Amniotic stem cell (primary cell): ENCODE measurements at regions not wholly inside any gene's neighbourhood (a gene's known extent, or its start where the extent isn't known, plus 50 kb on each side); places are given as distances from the start of the nearest gene placed in this dataset.
"Not testable (repeated sequence)": the region's sequence is repeated elsewhere in the genome, so short reads cannot be mapped to it uniquely, and the experiment has no call there.

Experiments
- DNase-seq: peaks from one replicate; lab custom pipeline; 2025; lab: John Stamatoyannopoulos, UW

GRCh38 chr6:56838965-56839364 is 115.9 kb upstream of the BEND6 start:
- no peak for DNase-seq

- no peak for DNase-seq
Measured at GRCh38 chr6:56838016-56838555, 116.8 kb upstream of the BEND6 start.

- DNase-seq, result no peak
Measured at GRCh38 chr6:56837322-56837894, 117.5 kb upstream of the BEND6 start.

- DNase-seq, result no peak
Measured at GRCh38 chr6:56835612-56836011, 119.3 kb upstream of the BEND6 start.

GRCh38 chr6:56833873-56834272 is 121.0 kb upstream of the BEND6 start:
- no peak for DNase-seq

GRCh38 chr6:56833127-56833791 is 121.6 kb upstream of the BEND6 start:
- DNase-seq, result no peak

GRCh38 chr6:56832225-56832624 is 122.7 kb upstream of the BEND6 start:
- DNase-seq, result no peak

- no peak for DNase-seq
Measured at GRCh38 chr6:56831334-56831733, 123.6 kb upstream of the BEND6 start.

- no peak for DNase-seq
Measured at GRCh38 chr6:56827908-56828649, 126.8 kb upstream of the BEND6 start.

- DNase-seq, result not testable (repeated sequence)
Measured at GRCh38 chr6:56824431-56824830, 130.5 kb upstream of the BEND6 start.

- DNase-seq, result no peak
Measured at GRCh38 chr6:56821005-56821432, 133.9 kb upstream of the BEND6 start.

- DNase-seq, result no peak
Measured at GRCh38 chr6:56820060-56820459, 134.8 kb upstream of the BEND6 start.

GRCh38 chr6:56819604-56820003 is 135.3 kb upstream of the BEND6 start:
- DNase-seq, result no peak

GRCh38 chr6:56816370-56816769 is 138.5 kb upstream of the BEND6 start:
- no peak for DNase-seq

GRCh38 chr6:56815436-56815835 is 139.5 kb upstream of the BEND6 start:
- no peak for DNase-seq

- no peak for DNase-seq
Measured at GRCh38 chr6:56814802-56815201, 140.1 kb upstream of the BEND6 start.

GRCh38 chr6:56814308-56814707 is 140.6 kb upstream of the BEND6 start:
- no peak for DNase-seq

GRCh38 chr6:56812851-56813250 is 142.1 kb upstream of the BEND6 start:
- DNase-seq, result not testable (repeated sequence)

GRCh38 chr6:56808871-56809359 is 146.0 kb upstream of the BEND6 start:
- no peak for DNase-seq

GRCh38 chr6:56807989-56808337 is 146.9 kb upstream of the BEND6 start:
- no peak for DNase-seq

GRCh38 chr6:56807326-56807988 is 147.4 kb upstream of the BEND6 start:
- no peak for DNase-seq

GRCh38 chr6:56806368-56806767 is 148.5 kb upstream of the BEND6 start:
- DNase-seq, result no peak
